GM12892 (cell line): ENCODE measurements at regions not wholly inside any gene's neighbourhood (a gene's known extent, or its start where the extent isn't known, plus 50 kb on each side); places are given as distances from the start of the nearest gene placed in this dataset.

Experiments used
- DNase-seq: peaks from one replicate; pipeline ENCODE4 v3.0.0; 2011; ENCODE audit not compliant: insufficient read length
- FAIRE-seq: peaks from 2 replicates; lab custom pipeline; 2011; peaks lifted over from hg19 to GRCh38; lab: Jason Lieb, UNC
- POLR2A ChIP-seq: IDR thresholded peaks from 2 replicates; pipeline ENCODE4 v1.6.1; 2011; ENCODE audit warnings: low read depth, low read length, control low read depth
- POLR2AphosphoS5 ChIP-seq: IDR thresholded peaks from 2 replicates; pipeline ENCODE4 v1.6.1; 2011; ENCODE audit warnings: low read depth, low read length, control low read depth
- TAF1 ChIP-seq: IDR thresholded peaks from 2 replicates; pipeline ENCODE4 v1.6.1; 2011; ENCODE audit warnings: low read depth, mild to moderate bottlenecking, control low read depth, low read length, borderline replicate concordance

GRCh38 chrX:110419512-110419911 is 60.9 kb downstream of the RTL9 start:
- no peak for DNase-seq
- FAIRE-seq, result no peak
- no peak for TF ChIP-seq POLR2A
- TF ChIP-seq POLR2AphosphoS5, result no peak

- FAIRE-seq (peak; percentile 66), DNase-seq (no peak)
- no peak for TF ChIP-seq POLR2AphosphoS5
- no peak for TF ChIP-seq POLR2A
- TF ChIP-seq TAF1, result no peak
Measured at GRCh38 chrX:110420771-110421499, 62.3 kb downstream of the RTL9 start.

GRCh38 chrX:110421500-110422455 is 63.1 kb downstream of the RTL9 start:
- no peak for TF ChIP-seq TAF1
- TF ChIP-seq POLR2A, result no peak
- TF ChIP-seq POLR2AphosphoS5, result no peak
- no peak for FAIRE-seq
- DNase-seq, result no peak

- FAIRE-seq, result no peak
- DNase-seq, result no peak
Measured at GRCh38 chrX:110425222-110426154, 66.8 kb downstream of the RTL9 start.

GRCh38 chrX:110426155-110426504 is 67.5 kb downstream of the RTL9 start:
- DNase-seq (no peak), FAIRE-seq (no peak)
- TF ChIP-seq POLR2A (no peak), POLR2AphosphoS5 (no peak), TAF1 (no peak)

More at GRCh38 chrX:110425222-110426154, 66.8 kb downstream of the RTL9 start:
- TF ChIP-seq POLR2AphosphoS5 (no peak), POLR2A (no peak), TAF1 (no peak)

- FAIRE-seq, result no peak
- no peak for TF ChIP-seq TAF1
- TF ChIP-seq POLR2A, result no peak
- no peak for TF ChIP-seq POLR2AphosphoS5
- no peak for DNase-seq
Measured at GRCh38 chrX:110427076-110427475, 68.4 kb downstream of the RTL9 start.

- TF ChIP-seq POLR2A (no peak), POLR2AphosphoS5 (no peak), TAF1 (no peak)
- DNase-seq (no peak), FAIRE-seq (no peak)
Measured at GRCh38 chrX:110428144-110428543, 69.5 kb downstream of the RTL9 start.

- TF ChIP-seq POLR2AphosphoS5 (no peak), POLR2A (no peak), TAF1 (no peak)
- FAIRE-seq (no peak), DNase-seq (no peak)
Measured at GRCh38 chrX:110430293-110431076, 71.8 kb downstream of the RTL9 start.

GRCh38 chrX:110432091-110432905 is 73.7 kb downstream of the RTL9 start:
- FAIRE-seq (no peak), DNase-seq (no peak)
- TF ChIP-seq TAF1, result no peak
- TF ChIP-seq POLR2AphosphoS5, result no peak
- no peak for TF ChIP-seq POLR2A

- FAIRE-seq, result no peak
Measured at GRCh38 chrX:110432906-110433215, 74.2 kb downstream of the RTL9 start.

More at GRCh38 chrX:110432906-110433215, 74.2 kb downstream of the RTL9 start:
- DNase-seq, result no peak
- TF ChIP-seq TAF1 (no peak), POLR2A (no peak), POLR2AphosphoS5 (no peak)
